GM18873 (cell line): ENCODE measurements at regions not wholly inside any gene's neighbourhood (a gene's known extent, or its start where the extent isn't known, plus 50 kb on each side); places are given as distances from the start of the nearest gene placed in this dataset.
"Not testable (repeated sequence)": the region's sequence is repeated elsewhere in the genome, so short reads cannot be mapped to it uniquely, and the experiment has no call there.

Source experiments
- ATAC-seq: cut with Tn5 transposase; IDR thresholded peaks from one replicate; pipeline ENCODE4 v1.9.1; 2021; ENCODE audit warnings: mild to moderate bottlenecking, moderate library complexity, moderate number of reproducible peaks; ENCODE audit not compliant: unreplicated experiment, low FRiP score

DNA sequence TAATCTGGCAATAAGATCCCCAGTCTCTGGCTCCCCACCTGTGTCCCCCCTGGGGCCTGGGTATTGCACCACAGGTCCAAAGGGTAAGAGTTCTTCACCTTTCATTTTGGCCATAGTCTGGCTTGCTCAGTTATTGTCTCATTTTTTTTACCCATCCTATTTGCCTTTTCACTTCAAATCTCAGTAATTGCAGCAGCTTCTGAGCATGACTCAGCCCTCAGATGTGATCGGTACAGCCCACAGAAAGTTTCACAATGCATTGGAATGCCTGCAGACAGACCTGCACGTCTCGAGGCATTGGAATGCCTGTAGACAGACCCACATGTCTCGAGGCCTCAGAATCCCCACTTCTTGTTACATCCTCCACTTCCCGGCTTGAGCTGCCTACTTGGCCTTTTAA lies 173.6 kb downstream of the NUFIP1 start:
- no peak for ATAC-seq

DNA sequence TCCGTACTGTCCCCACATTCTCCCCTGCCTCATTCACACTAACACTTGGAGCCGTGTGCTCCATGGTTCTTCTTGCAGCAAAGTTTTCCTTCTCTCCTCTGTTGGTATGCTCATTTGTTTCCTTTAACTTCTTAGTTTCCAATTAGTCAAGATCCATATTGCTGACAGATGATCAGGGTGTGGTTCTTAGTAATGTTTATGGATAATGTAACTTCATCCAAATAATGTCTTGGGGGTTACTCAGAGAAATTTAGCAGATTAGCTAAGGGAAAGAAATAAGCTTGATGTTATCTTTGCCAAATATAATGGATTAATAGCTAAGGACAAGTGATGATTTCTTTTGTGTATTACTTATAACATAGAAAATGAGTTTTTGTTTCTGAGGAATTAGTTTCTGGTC lies 174.4 kb downstream of the NUFIP1 start:
- ATAC-seq: no peak

DNA sequence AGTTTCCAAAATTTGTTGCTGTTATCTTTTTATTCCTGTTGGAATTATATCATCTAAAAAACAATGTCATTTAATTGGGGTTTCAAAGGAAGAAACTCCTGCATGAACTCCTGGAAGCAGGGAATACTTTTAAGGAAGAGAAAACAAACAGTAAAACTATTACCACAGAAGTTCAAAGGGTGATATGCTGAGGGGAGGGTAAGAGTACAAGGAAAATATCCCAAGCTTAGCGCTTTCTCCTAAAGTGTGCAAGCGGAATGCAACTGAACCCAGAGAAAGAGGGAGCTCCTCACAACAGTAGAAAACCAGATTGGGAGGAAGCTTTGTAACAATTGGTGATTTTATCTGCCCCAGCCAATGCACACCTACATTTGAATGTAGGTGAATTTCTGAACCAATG lies 175.1 kb downstream of the NUFIP1 start:
- no peak for ATAC-seq

DNA sequence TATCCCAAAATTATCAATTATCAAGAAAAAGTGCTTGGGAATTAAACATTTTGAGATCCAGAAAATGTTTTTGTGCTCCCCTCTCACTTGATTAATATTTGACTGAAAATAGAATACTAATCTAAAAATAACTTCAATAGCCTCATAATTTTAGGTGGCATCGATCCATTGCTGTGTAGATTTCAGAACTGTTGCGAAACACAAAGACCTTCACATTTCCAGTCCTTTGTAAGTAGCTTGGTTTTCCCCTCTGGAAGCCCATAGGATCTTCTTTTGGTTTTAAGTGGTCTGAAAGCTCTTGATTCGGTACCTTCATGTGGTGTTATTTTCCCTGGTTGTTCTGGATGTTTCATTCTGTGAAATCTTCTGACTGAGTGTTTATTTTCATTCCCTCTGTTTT lies 176.5 kb downstream of the NUFIP1 start:
- no peak for ATAC-seq

DNA sequence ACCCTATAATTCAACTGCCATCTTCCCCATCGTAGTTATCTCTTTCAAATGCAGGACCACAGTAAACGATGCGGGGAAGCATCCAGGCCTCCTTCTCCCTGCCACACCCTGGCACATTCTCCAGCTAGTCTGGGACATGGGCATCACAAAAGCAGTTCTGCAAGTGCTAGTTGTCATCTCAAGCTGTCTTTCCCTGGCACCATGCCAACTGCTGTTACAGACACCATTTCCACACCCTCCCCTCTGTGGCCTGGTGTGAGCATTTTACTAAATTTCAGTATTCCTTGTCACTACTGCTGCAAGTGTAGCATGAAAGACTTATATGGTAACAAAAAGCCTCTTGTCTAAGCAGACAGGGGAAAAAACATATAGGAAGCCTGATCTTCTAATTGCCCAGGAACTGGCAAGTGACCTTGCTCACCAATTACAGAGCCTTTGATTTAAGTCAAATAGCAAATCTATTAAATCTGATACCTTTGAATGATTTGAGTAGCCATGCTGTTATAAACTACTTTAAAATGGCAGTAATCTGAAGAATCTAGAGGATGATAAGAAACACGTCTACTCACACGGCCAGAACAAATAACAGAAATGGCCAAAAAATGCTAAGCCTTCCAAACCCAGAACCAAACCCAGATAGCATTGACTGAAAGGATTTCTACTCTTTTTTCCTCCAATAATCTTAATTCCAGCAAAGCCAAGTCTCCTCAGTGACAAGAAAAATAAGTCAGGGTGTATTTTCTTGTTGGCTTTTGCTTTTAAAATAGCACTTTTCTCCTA lies 179.0 kb downstream of the NUFIP1 start:
- no peak for ATAC-seq

DNA sequence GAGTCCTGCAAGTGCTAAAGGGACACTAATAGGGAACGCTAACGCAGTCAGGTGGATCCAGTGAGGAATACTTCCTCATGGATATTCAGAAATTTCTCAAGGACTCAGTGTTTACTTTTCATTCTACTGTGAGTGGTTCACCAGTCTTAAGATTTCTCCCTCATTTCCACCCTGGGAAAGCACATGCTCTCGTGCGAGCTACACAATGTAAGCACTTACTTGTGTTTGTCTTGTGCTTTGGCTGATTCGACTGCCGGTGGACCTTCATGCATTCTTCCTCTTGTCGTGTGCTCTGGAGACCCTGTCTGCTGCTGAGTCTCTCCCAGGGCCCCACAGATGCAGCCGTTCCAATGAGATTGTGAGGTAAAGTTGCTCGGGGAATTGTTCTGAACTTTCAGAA lies 180.1 kb downstream of the NUFIP1 start:
- no peak for ATAC-seq

DNA sequence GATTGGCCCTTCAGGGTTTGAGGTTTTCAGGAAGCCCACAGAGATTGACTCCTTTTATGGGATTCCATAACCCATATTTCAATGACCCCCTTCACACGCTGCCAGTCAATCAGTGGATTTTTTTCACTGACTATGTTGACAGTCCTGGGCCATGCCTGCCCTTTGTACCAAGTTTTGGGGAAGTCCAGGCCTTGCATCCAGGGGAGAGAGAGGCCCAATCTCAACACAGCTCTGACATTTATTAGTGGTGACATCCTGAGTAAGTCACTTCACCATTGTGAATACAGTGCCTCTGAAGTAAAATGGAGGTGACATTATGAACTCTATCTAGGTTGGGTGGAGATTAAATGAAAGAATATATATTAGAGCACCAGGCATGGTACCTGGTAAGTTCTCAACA lies 181.1 kb downstream of the NUFIP1 start:
- no peak for ATAC-seq

DNA sequence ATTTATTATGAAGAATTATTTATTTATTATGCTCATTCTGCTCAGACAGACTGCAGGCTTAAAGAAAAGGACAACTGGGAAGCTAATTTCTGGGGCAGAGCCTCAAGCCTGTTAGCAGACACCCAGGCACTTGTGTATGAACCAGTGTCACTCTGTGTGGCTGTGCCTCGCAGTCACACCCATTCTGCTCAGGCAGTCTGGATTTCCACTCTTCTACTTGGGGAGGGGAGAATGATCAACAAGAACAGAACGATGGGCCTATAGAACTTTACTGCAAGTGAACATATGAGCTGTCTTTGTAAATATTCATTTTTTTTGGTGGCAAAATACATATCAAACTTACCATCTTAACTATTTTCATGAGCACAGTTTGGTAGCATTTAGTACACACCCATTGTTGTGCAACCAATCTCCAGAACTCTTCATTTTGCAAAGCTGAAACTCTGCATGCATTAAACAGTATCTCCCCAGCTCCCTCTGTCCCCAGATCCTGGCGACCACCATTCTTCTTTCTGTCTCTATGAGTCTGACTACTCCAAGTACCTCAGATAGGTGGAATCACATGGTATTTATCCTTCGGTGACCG lies 181.7 kb downstream of the NUFIP1 start:
- ATAC-seq: no peak

DNA sequence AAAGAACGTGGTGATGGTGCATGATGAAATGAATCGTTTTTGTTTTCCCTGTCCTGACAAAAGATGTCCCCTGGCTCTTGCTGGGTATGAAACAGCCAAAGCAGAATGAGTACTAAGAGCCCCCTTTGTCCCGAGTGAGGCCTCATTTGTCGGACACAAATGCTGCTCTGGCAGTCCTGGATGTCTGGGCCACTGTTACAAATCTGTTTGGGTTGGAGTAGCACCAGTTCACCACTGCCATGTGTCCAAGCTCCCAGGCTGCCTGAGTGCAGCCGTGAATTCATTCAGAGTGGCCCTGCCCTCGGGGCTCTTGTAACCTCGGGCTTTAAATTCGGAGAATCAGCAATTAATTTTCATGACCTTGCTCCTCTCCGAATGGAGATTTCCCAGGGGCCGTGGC lies 182.4 kb downstream of the NUFIP1 start:
- ATAC-seq: no peak

DNA sequence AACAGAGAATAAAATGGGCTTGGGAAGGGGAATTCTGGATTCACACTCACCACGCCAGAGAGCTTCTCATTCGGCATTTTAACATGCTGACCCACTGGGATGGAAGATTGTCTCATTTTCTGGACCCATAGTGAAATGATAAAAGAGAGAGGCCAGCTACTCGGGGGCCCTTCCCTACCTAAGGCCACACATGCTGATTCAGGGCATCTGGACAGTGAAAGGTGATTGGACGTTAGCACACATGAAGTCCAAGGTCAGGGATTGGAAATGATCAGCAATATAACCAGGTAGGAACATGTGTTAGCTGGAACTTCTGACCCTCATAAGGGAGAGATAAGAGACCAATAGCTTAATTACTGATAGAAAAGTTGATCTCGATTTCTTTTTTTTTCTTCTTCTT lies 183.7 kb downstream of the NUFIP1 start:
- ATAC-seq: no peak

DNA sequence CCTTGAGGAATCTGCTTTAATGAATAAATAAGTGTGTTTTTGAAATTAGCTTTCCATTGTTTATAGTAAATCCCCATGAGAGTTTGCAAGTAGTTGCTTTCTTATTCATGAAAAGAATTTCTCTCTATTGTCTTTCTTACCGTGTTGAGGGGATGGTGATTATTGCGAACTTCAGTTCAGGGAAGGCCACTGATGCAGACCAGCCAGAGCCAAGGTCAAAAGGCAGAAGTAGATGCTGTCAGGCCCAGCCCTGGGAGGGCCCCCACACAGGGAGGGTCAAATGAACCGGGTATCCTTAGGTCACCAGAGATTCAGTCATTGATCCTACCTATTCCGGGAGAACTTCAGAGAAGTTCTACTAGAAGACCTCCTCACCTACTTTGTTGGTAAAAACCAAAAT lies 185.9 kb downstream of the NUFIP1 start:
- no peak for ATAC-seq

DNA sequence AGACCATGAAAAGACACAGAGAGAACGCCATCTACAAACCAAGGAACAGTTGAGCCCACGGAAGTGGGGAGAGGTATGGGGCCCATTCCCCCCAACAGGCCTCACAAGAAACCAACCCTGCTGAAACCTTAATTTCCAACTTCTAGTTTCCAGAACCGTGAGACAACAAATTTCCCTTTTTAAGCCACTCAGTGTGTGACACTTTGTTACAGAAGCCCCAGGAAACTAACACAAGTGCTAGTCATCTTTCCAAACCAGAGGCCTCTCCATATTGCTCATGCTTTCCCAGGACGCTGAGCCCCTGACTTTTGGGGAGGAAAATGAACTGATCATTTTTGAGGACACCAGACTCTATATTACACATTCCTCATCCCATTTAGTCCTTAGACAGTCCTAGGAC lies 186.8 kb downstream of the NUFIP1 start:
- no peak for ATAC-seq

DNA sequence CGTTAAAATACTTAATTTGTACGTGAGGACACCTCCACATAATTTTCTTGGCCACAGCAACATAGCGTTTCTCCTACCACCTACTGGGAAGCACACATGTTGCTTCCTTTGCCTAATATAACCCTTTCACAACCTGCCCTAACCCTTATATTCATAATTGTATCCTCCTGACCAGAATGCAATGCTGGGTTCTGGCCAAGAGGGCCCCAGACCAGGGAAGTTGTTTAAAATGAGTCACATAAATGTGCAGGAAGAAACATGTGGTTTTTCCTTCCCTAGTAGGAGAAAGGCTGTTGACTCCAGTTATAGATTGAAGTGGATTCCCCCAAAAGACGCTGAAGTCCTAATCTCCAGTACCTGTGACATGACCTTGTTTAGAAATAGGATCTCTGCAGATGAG lies 187.3 kb downstream of the NUFIP1 start:
- no peak for ATAC-seq

DNA sequence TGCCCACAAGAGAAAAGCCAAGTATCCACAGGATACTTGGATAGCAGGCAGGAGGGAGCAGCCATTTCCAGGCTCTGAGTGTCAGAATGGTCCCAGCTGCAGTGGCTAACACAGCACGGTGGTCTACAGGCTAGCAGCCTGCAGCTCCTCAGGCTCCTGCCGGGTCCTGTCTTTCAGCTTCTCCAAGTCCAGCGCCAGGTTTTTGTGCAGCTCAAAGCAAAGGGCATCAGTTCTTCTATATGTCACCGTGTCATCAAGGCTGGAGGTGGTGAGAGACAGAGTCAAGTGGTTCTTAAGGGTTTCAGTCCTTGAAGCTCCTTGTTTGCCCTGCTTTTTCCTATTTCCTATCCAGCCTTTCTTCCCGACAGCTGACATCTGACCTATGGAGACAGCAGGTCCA lies 188.6 kb downstream of the NUFIP1 start:
- ATAC-seq: no peak

DNA sequence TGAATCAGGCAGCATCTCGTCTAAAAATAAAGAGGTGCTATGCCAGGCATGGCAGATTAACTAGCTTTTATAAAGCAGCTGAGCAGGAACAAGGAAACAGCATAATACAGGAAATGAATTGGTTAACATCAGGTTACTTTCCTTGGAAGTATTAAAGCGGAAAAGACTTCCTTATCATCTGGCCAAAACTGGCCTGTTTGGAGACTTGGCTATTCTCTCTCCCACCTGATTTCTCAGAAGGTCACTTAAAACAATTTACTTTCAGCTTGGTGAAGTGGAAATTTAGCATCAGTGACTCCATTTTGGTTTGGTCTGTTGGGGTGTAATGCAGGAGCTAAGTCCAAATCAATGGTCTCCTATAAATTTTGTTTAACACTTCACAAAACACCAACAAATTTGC lies 191.6 kb downstream of the NUFIP1 start:
- no peak for ATAC-seq

DNA sequence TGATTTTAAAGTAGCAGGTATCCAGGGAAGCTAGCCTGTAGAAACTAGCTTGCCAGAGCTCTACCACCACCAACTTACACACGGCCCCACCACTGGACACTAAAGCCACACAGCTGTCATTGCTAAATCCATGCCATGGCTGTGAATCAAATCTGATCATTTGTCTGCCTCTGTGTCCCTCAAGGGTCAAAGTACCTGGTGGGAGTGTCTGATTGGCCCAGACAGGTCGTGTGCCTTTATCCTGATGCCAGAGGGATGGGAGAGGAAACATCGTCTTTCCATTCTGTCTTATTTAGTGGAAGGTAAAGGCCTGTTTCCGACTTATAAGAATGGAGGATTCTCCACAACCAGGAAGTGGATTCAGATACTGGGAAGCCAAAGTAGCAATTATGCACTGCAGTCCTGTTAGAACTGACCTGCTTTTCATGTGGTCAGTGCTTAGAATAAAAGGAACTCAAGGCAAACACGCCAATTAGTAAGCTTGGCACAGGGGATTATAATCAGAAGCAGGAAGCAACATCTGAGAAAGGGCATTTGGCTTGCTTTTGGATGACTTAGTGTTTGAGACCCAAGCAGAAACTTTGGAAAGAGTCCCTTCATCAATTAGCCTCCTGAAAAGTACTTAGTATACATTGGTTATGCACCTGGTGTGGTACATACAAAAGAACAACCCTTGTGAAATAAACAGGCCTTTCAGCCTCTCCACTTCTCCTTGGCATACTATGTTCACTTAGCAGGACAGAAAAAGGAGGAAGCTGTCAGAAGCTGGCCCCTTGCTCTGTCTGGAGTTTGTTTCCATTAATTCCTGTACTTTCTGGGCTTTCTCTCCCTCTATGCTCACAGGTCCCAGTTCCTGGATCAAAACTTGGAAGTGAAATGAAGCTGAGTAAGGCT lies 192.4 kb downstream of the NUFIP1 start:
- ATAC-seq: no peak

DNA sequence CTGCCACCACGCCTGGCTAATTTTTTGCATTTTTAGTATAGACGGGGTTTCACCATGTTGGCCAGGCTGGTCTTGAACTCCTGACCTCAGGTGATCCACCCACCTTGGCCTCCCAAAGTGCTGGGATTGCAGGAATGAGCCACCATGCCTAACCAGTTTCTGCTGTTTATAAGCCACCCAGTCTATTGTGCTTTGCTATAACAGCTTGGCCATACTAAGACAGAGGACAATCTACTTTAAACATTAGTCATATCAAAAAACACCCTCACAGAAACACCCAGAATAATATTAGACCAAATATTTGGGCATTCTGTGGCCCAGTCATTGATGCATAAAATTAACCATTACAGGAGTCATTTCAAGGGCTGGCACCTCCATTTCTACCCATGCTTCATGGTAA lies 193.2 kb downstream of the NUFIP1 start:
- not testable (repeated sequence) for ATAC-seq

DNA sequence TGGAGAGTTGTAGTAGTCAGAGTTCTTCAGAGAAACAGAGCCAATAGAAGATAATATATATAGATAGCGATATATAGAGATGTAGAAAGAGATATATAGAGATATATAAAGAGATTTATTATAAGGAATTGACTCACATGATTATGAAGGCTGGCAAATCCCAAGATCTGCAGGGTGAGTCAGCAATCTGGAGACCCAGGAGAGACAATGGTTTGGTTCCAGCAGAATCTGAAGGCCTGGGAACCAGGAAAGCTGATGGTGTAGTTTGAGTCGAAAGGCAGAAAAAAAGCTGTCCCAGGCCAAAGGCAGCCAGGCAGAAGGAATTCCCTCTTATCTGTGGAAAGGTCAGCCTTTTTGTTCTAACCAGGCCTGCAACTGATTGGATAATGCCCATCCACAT lies 194.1 kb downstream of the NUFIP1 start:
- no peak for ATAC-seq

DNA sequence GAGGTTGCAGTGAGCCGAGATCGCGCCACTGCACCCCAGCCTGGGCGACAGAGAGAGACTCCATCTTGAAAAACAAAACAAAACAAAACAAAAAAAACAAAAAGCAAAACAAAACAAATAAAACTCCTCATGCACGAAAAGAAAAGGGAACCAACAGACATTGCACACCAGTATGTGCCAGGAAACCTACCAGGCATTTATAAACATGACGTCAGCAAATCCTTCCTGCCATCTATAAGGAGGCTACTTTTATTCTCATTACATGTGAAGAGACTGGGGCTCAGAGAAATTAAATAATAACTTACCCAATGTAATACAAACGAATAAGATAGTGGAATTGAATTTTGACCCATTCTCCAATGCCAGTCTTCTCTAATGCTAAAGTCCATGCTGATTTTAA lies 197.2 kb downstream of the NUFIP1 start:
- ATAC-seq: no peak

DNA sequence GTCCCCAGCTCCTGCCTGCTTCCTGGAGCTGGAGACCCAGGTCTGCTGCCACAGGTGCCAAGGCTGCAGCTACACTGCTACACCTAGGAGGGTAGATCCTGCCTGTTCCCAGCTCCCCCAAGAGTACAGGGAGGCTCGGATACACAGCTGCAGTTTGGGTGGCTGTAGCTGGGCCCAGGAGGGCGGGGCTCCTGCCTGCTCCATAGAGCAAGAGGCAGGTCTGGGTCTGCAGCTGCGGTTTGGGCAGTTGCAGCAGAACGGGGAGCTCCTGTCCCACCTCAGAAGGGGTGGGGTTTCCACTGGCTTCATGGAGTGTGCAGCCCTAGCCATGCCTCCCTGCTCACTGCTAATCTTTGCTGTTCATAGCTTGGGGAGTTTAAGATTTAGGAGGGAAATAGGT lies 199.0 kb downstream of the NUFIP1 start:
- ATAC-seq: no peak

DNA sequence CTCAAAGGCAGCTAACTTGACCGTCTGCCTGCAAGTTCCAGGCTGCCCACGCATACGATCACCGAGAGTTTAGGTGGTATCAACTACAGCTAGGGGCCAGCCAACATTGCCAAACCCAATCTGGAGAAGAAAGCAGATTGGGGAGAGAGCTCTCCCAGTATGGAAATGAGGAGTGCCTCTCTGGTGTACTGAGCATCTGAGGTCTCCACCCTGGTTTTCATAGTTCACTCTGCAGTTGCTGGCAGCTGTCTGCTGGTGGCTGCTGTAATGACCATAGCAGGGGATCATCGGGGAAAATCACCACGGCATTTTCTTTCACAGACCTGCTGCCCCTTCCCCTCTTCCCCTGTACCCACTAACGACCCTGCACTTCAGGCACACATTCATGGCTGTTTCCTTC lies 201.7 kb downstream of the NUFIP1 start:
- no peak for ATAC-seq

DNA sequence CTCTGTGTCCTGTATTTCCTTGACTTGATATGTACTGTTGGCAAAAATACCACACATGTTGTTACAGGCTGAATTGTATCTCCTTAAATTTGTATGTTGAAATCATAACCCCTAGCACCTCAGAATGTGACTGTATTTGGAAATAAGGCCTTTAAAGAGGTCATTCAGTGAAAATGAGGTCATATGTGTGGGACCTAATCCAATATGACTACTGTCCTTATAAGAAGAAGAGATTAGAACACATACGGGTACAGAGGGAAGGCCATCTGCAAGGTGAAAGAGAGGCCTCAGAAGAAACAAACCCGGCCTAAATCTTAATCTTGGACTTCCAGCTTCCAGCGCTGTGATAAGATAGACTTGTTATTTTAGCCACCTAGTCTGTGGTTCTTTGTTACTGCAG lies 202.5 kb downstream of the NUFIP1 start:
- ATAC-seq: no peak
